ENCODE measurements at regions not wholly inside any gene's neighbourhood (a gene's known extent, or its start where the extent isn't known, plus 50 kb on each side); places are given as distances from the start of the nearest gene placed in this dataset.

DNA sequence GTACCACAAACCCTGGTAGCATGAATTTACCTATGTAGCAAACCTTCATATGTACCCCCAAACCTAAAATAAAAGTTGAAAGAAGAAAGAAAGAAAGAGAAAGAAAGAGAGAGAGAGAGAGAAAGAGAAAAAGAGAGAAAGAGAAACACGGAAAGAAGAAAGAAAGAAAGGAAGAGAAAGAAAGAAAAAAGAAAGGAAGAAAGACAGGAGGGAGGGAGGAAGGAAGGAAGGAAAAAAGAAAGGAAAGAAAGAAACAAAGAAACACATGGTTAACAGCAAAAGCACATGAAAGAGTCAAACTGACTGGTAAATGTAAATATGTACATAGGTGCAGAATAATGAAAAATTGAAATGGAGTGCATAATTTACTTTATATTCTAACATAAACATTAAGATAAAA lies 903.4 kb downstream of the LRFN5 start:
- Histone ChIP-seq H4K20me1 (ENCODE audit: control insufficient read depth, insufficient read depth, low read depth, low read length) (no peaks in the 10 kb centered on the region), H3K4me2 (ENCODE audit: low read length) (no peak overlapping the region), H3K27ac (ENCODE audit: low read depth, low read length) (no peak overlapping the region), H3F3A (ENCODE audit: control insufficient read depth, insufficient read depth) (no peaks in the 10 kb centered on the region), H3K27me3 (ENCODE audit: control insufficient read depth, low read length) (no peaks in the 10 kb centered on the region), H3K4me3 (ENCODE audit: low read length) (no peak overlapping the region), H3K9me3 (ENCODE audit: control insufficient read depth, insufficient read depth, low read length) (no peaks in the 10 kb centered on the region), H3K9me2 (replicated peaks; ENCODE audit: control insufficient read depth, low read length) (no peaks in the 10 kb centered on the region), H3K79me2 (ENCODE audit: control insufficient read depth, low read length) (no peaks in the 10 kb centered on the region), H3K4me1 (ENCODE audit: control insufficient read depth, low read length) (no peaks in the 10 kb centered on the region), H3K36me3 (ENCODE audit: control insufficient read depth, low read length) (no peaks in the 10 kb centered on the region)
- TF ChIP-seq EZH2phosphoT487 (IDR thresholded peaks at IDR 0.05; ENCODE audit: borderline replicate concordance, low read length) (no peak), CTCF (IDR thresholded peaks at IDR 0.05; ENCODE audit: low read depth, low read length, poor library complexity, severe bottlenecking) (no peak)

DNA sequence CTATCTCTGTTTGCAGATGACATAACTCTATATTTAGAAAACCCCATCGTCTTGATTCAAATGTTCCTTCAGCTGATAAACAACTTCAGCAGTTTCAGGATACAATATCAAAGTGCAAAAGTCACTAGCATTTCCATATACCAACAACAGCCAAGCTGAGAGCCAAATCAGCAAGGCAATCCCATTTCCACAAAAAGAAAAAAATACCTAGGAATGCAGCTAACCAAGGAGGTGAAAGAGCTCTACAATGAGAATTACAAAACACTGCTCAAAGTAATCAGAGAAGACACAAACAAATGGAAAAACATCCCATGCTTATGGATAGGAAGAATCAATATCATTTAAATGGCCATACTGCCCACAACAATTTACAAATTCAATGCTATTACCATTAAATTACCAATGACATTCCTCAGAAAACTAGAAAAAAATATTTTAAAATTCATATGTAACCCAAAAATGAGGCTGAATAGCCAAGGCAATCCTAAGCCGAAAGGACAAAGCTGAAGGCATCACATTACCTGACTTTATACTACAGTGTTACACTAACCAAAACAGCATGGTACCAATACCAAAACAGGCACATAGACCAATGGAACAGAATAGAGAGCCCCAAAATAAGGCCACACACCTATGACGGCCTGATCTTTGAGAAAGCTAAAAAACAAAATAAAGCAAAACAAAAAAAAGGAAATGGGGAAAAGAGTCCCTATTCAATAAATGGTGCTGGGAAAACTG lies 901.7 kb downstream of the LRFN5 start:
- H3K9me2 ChIP-seq (replicated peaks; ENCODE audit: control insufficient read depth, low read length), result no peaks in the 10 kb centered on the region
- no peaks in the 10 kb centered on the region for H3K36me3 ChIP-seq (ENCODE audit: control insufficient read depth, low read length)
- H3K4me3 ChIP-seq (ENCODE audit: low read length), result no peak overlapping the region
- H3K79me2 ChIP-seq (ENCODE audit: control insufficient read depth, low read length), result no peaks in the 10 kb centered on the region
- H3K4me1 ChIP-seq (ENCODE audit: control insufficient read depth, low read length), result no peaks in the 10 kb centered on the region
- no peak for TF ChIP-seq CTCF (IDR thresholded peaks at IDR 0.05; ENCODE audit: low read depth, low read length, poor library complexity, severe bottlenecking)
- no peak for TF ChIP-seq EZH2phosphoT487 (IDR thresholded peaks at IDR 0.05; ENCODE audit: borderline replicate concordance, low read length)
- no peak overlapping the region for H3K4me2 ChIP-seq (ENCODE audit: low read length)
- H4K20me1 ChIP-seq (ENCODE audit: control insufficient read depth, insufficient read depth, low read depth, low read length), result no peaks in the 10 kb centered on the region
- H3K27ac ChIP-seq (ENCODE audit: low read depth, low read length), result no peak overlapping the region
- H3K9me3 ChIP-seq (ENCODE audit: control insufficient read depth, insufficient read depth, low read length), result no peaks in the 10 kb centered on the region
- H3F3A ChIP-seq (ENCODE audit: control insufficient read depth, insufficient read depth), result no peaks in the 10 kb centered on the region
- no peaks in the 10 kb centered on the region for H3K27me3 ChIP-seq (ENCODE audit: control insufficient read depth, low read length)

DNA sequence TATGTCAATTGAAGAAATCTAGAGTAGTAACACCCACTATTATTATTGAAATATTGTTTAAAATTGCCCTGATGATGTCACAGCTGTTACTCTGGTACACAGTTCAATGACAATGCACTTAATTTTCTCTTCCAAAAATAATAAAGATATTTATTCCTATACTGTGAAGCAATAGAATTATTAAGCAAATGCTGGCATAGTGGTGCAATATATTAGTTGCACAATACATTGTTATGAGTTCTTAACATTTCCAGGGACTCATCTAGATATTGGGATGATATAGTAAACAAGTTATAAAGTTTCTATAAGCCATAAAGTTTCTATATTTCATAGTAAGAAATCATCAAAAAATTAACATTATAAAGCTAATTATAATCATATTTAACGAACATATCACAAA lies 897.8 kb downstream of the LRFN5 start:
- Histone ChIP-seq H3K79me2 (ENCODE audit: control insufficient read depth, low read length) (no peaks in the 10 kb centered on the region), H3K9me3 (ENCODE audit: control insufficient read depth, insufficient read depth, low read length) (no peaks in the 10 kb centered on the region), H3K27me3 (ENCODE audit: control insufficient read depth, low read length) (no peaks in the 10 kb centered on the region), H3K4me3 (ENCODE audit: low read length) (no peak overlapping the region), H3K36me3 (ENCODE audit: control insufficient read depth, low read length) (no peaks in the 10 kb centered on the region), H3F3A (ENCODE audit: control insufficient read depth, insufficient read depth) (no peaks in the 10 kb centered on the region), H3K4me2 (ENCODE audit: low read length) (no peak overlapping the region), H3K27ac (ENCODE audit: low read depth, low read length) (no peak overlapping the region), H4K20me1 (ENCODE audit: control insufficient read depth, insufficient read depth, low read depth, low read length) (no peaks in the 10 kb centered on the region), H3K4me1 (ENCODE audit: control insufficient read depth, low read length) (no peaks in the 10 kb centered on the region), H3K9me2 (replicated peaks; ENCODE audit: control insufficient read depth, low read length) (no peaks in the 10 kb centered on the region)
- TF ChIP-seq CTCF (IDR thresholded peaks at IDR 0.05; ENCODE audit: low read depth, low read length, poor library complexity, severe bottlenecking), result no peak
- no peak for TF ChIP-seq EZH2phosphoT487 (IDR thresholded peaks at IDR 0.05; ENCODE audit: borderline replicate concordance, low read length)
